K562 (cell line): ENCODE measurements at regions not wholly inside any gene's neighbourhood (a gene's known extent, or its start where the extent isn't known, plus 50 kb on each side); places are given as distances from the start of the nearest gene placed in this dataset.

Experiments
- ATAC-seq: fragments of 200-7000 bp; cut with Tn5 transposase; 3 replicates; pipeline ENCODE4 v1.9.1; 2020; ENCODE audit warnings: moderate library complexity
- BruUV-seq: library from RNA; stranded (reverse); fragments of 400-500 nt; replicated peaks from 2 replicates; lab custom pipeline; 2021; lab: Mats Ljungman, UMichigan
- CTCF ChIA-PET: fragments of 300-600 bp; formaldehyde crosslinking; extraction: SDS; loops from one replicate; lab custom pipeline; 2021; ENCODE audit warnings: low intra/inter-chr PET ratio; lab: Yijun Ruan, JAX
- POLR2A ChIA-PET: fragments of 300-600, 350-650 bp; sonication (Branson Sonifier 250); formaldehyde crosslinking; extraction: SDS; loops from one replicate; lab custom pipeline; 2021; ENCODE audit warnings: antibody characterized with exemption, inconsistent platforms; lab: Yijun Ruan, JAX
- DNase-seq, 4 experiments: peaks; one replicate each; pipeline versions ENCODE4 v3.0.0 to v3.0.0-alpha.2; 2011 to 2018; ENCODE audit warnings: low spot score in 3 of 4, mixed read lengths in 3 of 4; ENCODE audit errors: extremely low read depth in 1 of 4
- FAIRE-seq: peaks from 2 replicates; lab custom pipeline; 2011; peaks lifted over from hg19 to GRCh38; lab: Jason Lieb, UNC
- H2AFZ ChIP-seq: 2 replicates; pipeline ENCODE4 v1.6.0; 2011; ENCODE audit warnings: low read depth, low read length, control low read depth, inconsistent platforms
- H3K27ac ChIP-seq: fragments of 200-600 bp; 3 replicates; pipeline ENCODE4 v1.8.0; 2011; ENCODE audit warnings: low read depth, mild to moderate bottlenecking, control low read depth, inconsistent platforms, low read length, moderate library complexity, mixed read lengths; ENCODE audit errors: extremely low read depth
- H3K27me3 ChIP-seq, 2 experiments: fragments of 300-600 bp in 1 of 2; 2 replicates in 1 of 2; 3 replicates in 1 of 2; pipeline versions ENCODE4 v1.6.0 to v1.8.0; 2011; ENCODE audit warnings: inconsistent platforms in 2 of 2, low read length in 2 of 2, mild to moderate bottlenecking in 1 of 2, mixed read lengths in 1 of 2, moderate library complexity in 1 of 2; ENCODE audit not compliant: control insufficient read depth in 2 of 2, insufficient read depth in 2 of 2
- H3K36me3 ChIP-seq: fragments of 300-600 bp; 3 replicates; pipeline ENCODE4 v1.8.0; 2011; ENCODE audit warnings: mild to moderate bottlenecking, low read length, inconsistent platforms; ENCODE audit not compliant: control insufficient read depth, insufficient read depth
- H3K4me1 ChIP-seq, 2 experiments: fragments of 200-600 bp in 1 of 2; replicated peaks in 1 of 2; 2 replicates in 1 of 2; 3 replicates in 1 of 2; pipeline versions ENCODE4 v1.5.1 to v1.8.0; 2011; ENCODE audit warnings: inconsistent platforms in 2 of 2, low read length in 2 of 2, mild to moderate bottlenecking in 1 of 2, mixed read lengths in 1 of 2, moderate library complexity in 1 of 2; ENCODE audit not compliant: control insufficient read depth in 2 of 2, insufficient read depth in 2 of 2
- H3K4me2 ChIP-seq: 2 replicates; pipeline ENCODE4 v1.6.1; 2011; ENCODE audit warnings: low read length, control low read depth, inconsistent platforms, mixed read lengths; ENCODE audit not compliant: insufficient read depth
- H3K4me3 ChIP-seq: fragments of 200-600 bp; sonication (generic), shearing (Covaris generic); 2 replicates; pipeline ENCODE4 v1.5.1; 2016; ENCODE audit warnings: control low read depth, inconsistent platforms
- H3K79me2 ChIP-seq: fragments of 200-600 bp; 3 replicates; pipeline ENCODE4 v1.8.0; 2011; ENCODE audit warnings: low read length, inconsistent platforms; ENCODE audit not compliant: control insufficient read depth, insufficient read depth
- H3K9ac ChIP-seq, 2 experiments: 2 replicates each; pipeline versions ENCODE4 v1.6.0 to v1.6.1; 2011; ENCODE audit warnings: low read depth in 2 of 2, low read length in 2 of 2, control low read depth in 1 of 2, inconsistent platforms in 1 of 2, mild to moderate bottlenecking in 1 of 2, mixed read lengths in 1 of 2; ENCODE audit not compliant: insufficient read depth in 1 of 2
- H3K9me1 ChIP-seq: one replicate; pipeline ENCODE4 v1.6.0; 2011; ENCODE audit warnings: inconsistent platforms, mild to moderate bottlenecking, low read length, moderate library complexity; ENCODE audit not compliant: control insufficient read depth, insufficient read depth
- H3K9me3 ChIP-seq: replicated peaks from 2 replicates; pipeline ENCODE4 v1.5.1; 2011; ENCODE audit warnings: low read depth, low read length, inconsistent platforms; ENCODE audit not compliant: control insufficient read depth, insufficient read depth
- H4K20me1 ChIP-seq: replicated peaks from 2 replicates; pipeline ENCODE4 v1.6.1; 2011; ENCODE audit warnings: low read length, inconsistent platforms, mixed read lengths; ENCODE audit not compliant: control insufficient read depth, insufficient read depth
- CHD2 ChIP-seq: IDR thresholded peaks from 2 replicates; pipeline ENCODE4 v1.6.1; 2011; ENCODE audit warnings: low read depth, low read length
- DACH1 ChIP-seq: fragments of 450-650 bp; IDR thresholded peaks from 2 replicates; pipeline ENCODE4 v1.6.1; 2018; ENCODE audit not compliant: partially characterized antibody
- DNMT1 ChIP-seq: fragments of 450-650 bp; IDR thresholded peaks from 2 replicates; pipeline ENCODE4 v1.6.1; 2016; ENCODE audit warnings: antibody characterized with exemption, mild to moderate bottlenecking
- MXD1 ChIP-seq: fragments of 250-450 bp; sonication (Bioruptor Pico); IDR thresholded peaks from 2 replicates; pipeline ENCODE4 v1.8.0; 2021; ENCODE audit warnings: borderline replicate concordance, mild to moderate bottlenecking, moderate library complexity; ENCODE audit not compliant: poor library complexity, severe bottlenecking
- NRF1 ChIP-seq, 2 experiments: fragments of 450-650 bp; IDR thresholded peaks in 1 of 2; conservative IDR thresholded peaks in 1 of 2; 2 replicates each; pipeline ENCODE4 v1.6.1; 2014; ENCODE audit warnings: mild to moderate bottlenecking in 2 of 2
- SMAD3 ChIP-seq: fragments of 450-650 bp; formaldehyde crosslinking; conservative IDR thresholded peaks from 2 replicates; pipeline ENCODE4 v1.4.0; 2020; ENCODE audit warnings: mild to moderate bottlenecking
- SMAD4 ChIP-seq: fragments of 250-450 bp; sonication (Bioruptor Pico); conservative IDR thresholded peaks from 2 replicates; pipeline ENCODE4 v1.8.0; 2021; ENCODE audit warnings: inconsistent platforms, mild to moderate bottlenecking, moderate library complexity
- TFE3 ChIP-seq: fragments of 450-650 bp; formaldehyde crosslinking; IDR thresholded peaks from 2 replicates; pipeline ENCODE4 v1.4.0; 2020; ENCODE audit warnings: mild to moderate bottlenecking, mixed read lengths
- ZNF3 ChIP-seq: fragments of 250-450 bp; sonication (Bioruptor Pico); IDR thresholded peaks from 2 replicates; pipeline ENCODE4 v1.5.0; 2021; ENCODE audit warnings: mild to moderate bottlenecking, moderate library complexity
- WGBS: fragments of 100-300 bp; shearing (Covaris generic); methylation state at CpG from one replicate; pipeline ENCODE4 v1.1.6; 2016; ENCODE audit warnings: low coverage, mixed read lengths; ENCODE audit not compliant: insufficient coverage; ENCODE audit errors: missing lambda C conversion rate; 5-methylcytosine and 5-hydroxymethylcytosine counted together
- in situ Hi-C: fragments of 300-500 bp; cut with MboI; formaldehyde crosslinking; loops from 4 replicates; pipeline ENCODE4 v1.15.0; 2018; ENCODE audit warnings: inconsistent platforms, mixed read lengths
- intact Hi-C: fragments of 100-400 bp; cut with micrococcal nuclease; formaldehyde crosslinking; loops from 2 replicates; pipeline ENCODE4 v1.14.2; 2022

- ATAC-seq, result peak; percentile 16; the same call in 2 of the 3 replicates
- Histone ChIP-seq H3K4me3 (no peak overlapping the region), H3K9me3 (no peaks in the 10 kb centered on the region), H3K4me1 (peaks cover 7 to 15% of the 10 kb centered on the region in 2 experiments; a peak in 3 of 5 replicates), H3K79me2 (no peaks in the 10 kb centered on the region), H3K27ac (no peak overlapping the region), H2AFZ (0 out of 2 replicates have a peak overlapping the region, but pooled peaks have one; percentile 52), H3K9me1 (no peaks in the 10 kb centered on the region), H3K36me3 (no peaks in the 10 kb centered on the region), H3K27me3 (no peaks in the 10 kb centered on the region), H3K4me2 (no peak overlapping the region), H3K9ac (no peak overlapping the region; a peak in 1 of 4 replicates), H4K20me1 (no peaks in the 10 kb centered on the region)
- CTCF ChIA-PET, result no interaction called here
- FAIRE-seq, result no peak
- intact Hi-C loops, result no loop called here
- TF ChIP-seq TFE3 (CRISPR knock-in tag), result no peak
- TF ChIP-seq SMAD4 (CRISPR knock-in tag), result no peak
- no peak for TF ChIP-seq MXD1 (CRISPR knock-in tag)
- no peak for TF ChIP-seq CHD2
- TF ChIP-seq DACH1, result no peak
- TF ChIP-seq ZNF3, result no peak
- TF ChIP-seq NRF1 (conservative IDR thresholded peaks at IDR 0.05 in 1 of 2, IDR thresholded peaks at IDR 0.05 in 1 of 2), result no peak
- TF ChIP-seq DNMT1, result no peak
- TF ChIP-seq SMAD3, result no peak
- no peak for DNase-seq
- 17% methylated on average over 2 of the region's 2 CpGs for WGBS
- in situ Hi-C loops, result no loop called here
- POLR2A ChIA-PET, result interaction anchor here (1.4 kb wide), 1 partner anchor 60 kb away, joined by 7 read pairs; no protein-coding TSS in a partner anchor
- BruUV-seq, result no TSS peak
Observed at GRCh38 chr2:21288299-21288698, 164.5 kb downstream of the TDRD15 start.
